Tibial nerve (tissue), 4 donors: ENCODE measurements at regions not wholly inside any gene's neighbourhood (a gene's known extent, or its start where the extent isn't known, plus 50 kb on each side); places are given as distances from the start of the nearest gene placed in this dataset.

Source experiments
- DNase-seq, 2 donors: peaks; one replicate each; pipeline ENCODE4 v3.0.0-alpha.2; 2019; ENCODE audit warnings: low spot score in 2 of 2
- H3K27ac ChIP-seq, 4 donors: fragments of 200-600 bp; sonication (generic) in 3 of 4; one replicate each; pipeline ENCODE4 v1.5.1; 2017 to 2019; ENCODE audit warnings: mild to moderate bottlenecking in 1 of 4
- H3K27me3 ChIP-seq, 2 donors: fragments of 200-600 bp; sonication (generic) in 1 of 2; one replicate each; pipeline versions ENCODE4 v1.5.1 to v1.6.0; 2017 to 2019
- H3K36me3 ChIP-seq, 3 donors: fragments of 200-600 bp; sonication (generic); one replicate each; pipeline ENCODE4 v1.5.1; 2018 to 2019
- H3K4me1 ChIP-seq, 4 donors: fragments of 200-600 bp; sonication (generic) in 3 of 4; one replicate each; pipeline ENCODE4 v1.5.1; 2017 to 2019
- H3K4me3 ChIP-seq, 4 donors: fragments of 200-600 bp; sonication (generic) in 3 of 4; one replicate each; pipeline ENCODE4 v1.5.1; 2017 to 2019; ENCODE audit warnings: mild to moderate bottlenecking in 1 of 4, moderate library complexity in 1 of 4
- H3K9me3 ChIP-seq, 4 donors: fragments of 200-600 bp; sonication (generic) in 3 of 4; one replicate each; pipeline ENCODE4 v1.5.1; 2017 to 2019
- CTCF ChIP-seq, 5 experiments: fragments of 200-600 bp in 3 of 5; fragments of 450-650 bp in 2 of 5; sonication (generic) in 3 of 5; IDR thresholded peaks; one replicate each; pipeline ENCODE4 v1.5.1; 2016 to 2019; ENCODE audit warnings: antibody characterized with exemption in 5 of 5, mild to moderate bottlenecking in 3 of 5, moderate library complexity in 2 of 5
- EP300 ChIP-seq, 2 donors: sonication (generic); formaldehyde crosslinking; IDR thresholded peaks; one replicate each; pipeline ENCODE4 v1.6.1; 2017; ENCODE audit warnings: antibody characterized with exemption in 2 of 2, mild to moderate bottlenecking in 1 of 2
- POLR2A ChIP-seq, 2 donors: fragments of 450-650 bp; IDR thresholded peaks; one replicate each; pipeline ENCODE4 v1.6.1; 2017; ENCODE audit warnings: antibody characterized with exemption in 2 of 2, mild to moderate bottlenecking in 2 of 2, moderate library complexity in 2 of 2
- WGBS, 2 donors: methylation state at CpG; one replicate each; pipeline ENCODE4 v1.1.5; 2018; 5-methylcytosine and 5-hydroxymethylcytosine counted together

GRCh38 chr2:215835231-215835630 is 178.1 kb downstream of the MREG start:
- H3K4me1 ChIP-seq, result peaks cover 0 to 34% (median 3%) of the 10 kb centered on the region in 4 donors
- H3K27me3 ChIP-seq, result no peaks in the 10 kb centered on the region
- no peak for DNase-seq
- WGBS, 2 donors, result 78 to 80% methylated on average over 1 of the region's 1 CpG
- TF ChIP-seq EP300 (IDR thresholded peaks at IDR 0.05) (no peak), POLR2A (IDR thresholded peaks at IDR 0.05) (no peak), CTCF (IDR thresholded peaks at IDR 0.05) (no peak)
- no peaks in the 10 kb centered on the region for H3K36me3 ChIP-seq
- no peak overlapping the region for H3K4me3 ChIP-seq
- H3K9me3 ChIP-seq, result no peaks in the 10 kb centered on the region
- no peak overlapping the region for H3K27ac ChIP-seq

GRCh38 chr2:215833531-215834162 is 179.7 kb downstream of the MREG start:
- peak overlapping the region in 1 of 4 donors; percentile 8 for H3K27ac ChIP-seq
- H3K27me3 ChIP-seq, result no peaks in the 10 kb centered on the region
- H3K4me1 ChIP-seq, result peaks cover 0 to 37% (median 3%) of the 10 kb centered on the region in 4 donors
- 70 to 73% methylated on average over 5 of the region's 5 CpGs for whole genome bisulfite sequencing, 2 donors
- H3K9me3 ChIP-seq, result no peaks in the 10 kb centered on the region
- no peaks in the 10 kb centered on the region for H3K36me3 ChIP-seq
- H3K4me3 ChIP-seq, result no peak overlapping the region
- no peak for DNase-seq
- TF ChIP-seq POLR2A (IDR thresholded peaks at IDR 0.05) (no peak), EP300 (IDR thresholded peaks at IDR 0.05) (peak in 1 of 2 donors; percentile 42)

GRCh38 chr2:215832791-215833190 is 180.6 kb downstream of the MREG start:
- Histone ChIP-seq H3K27me3 (no peaks in the 10 kb centered on the region), H3K4me3 (no peak overlapping the region), H3K36me3 (no peaks in the 10 kb centered on the region), H3K4me1 (peaks cover 0 to 37% (median 3%) of the 10 kb centered on the region in 4 donors), H3K9me3 (no peaks in the 10 kb centered on the region), H3K27ac (no peak overlapping the region)
- WGBS, 2 donors, result 82 to 88% methylated on average over 6 of the region's 6 CpGs
- TF ChIP-seq POLR2A (IDR thresholded peaks at IDR 0.05), result no peak
- TF ChIP-seq EP300 (IDR thresholded peaks at IDR 0.05), result peak in 1 of 2 donors; percentile 42
- DNase-seq, result peak; percentile 24 to 61

GRCh38 chr2:215831296-215831913 is 181.9 kb downstream of the MREG start:
- WGBS, 2 donors, result 48% methylated on average over 5 of the region's 5 CpGs
- Histone ChIP-seq H3K4me1 (peaks cover 0 to 47% (median 5%) of the 10 kb centered on the region in 4 donors), H3K27ac (peak overlapping the region in 1 of 4 donors; percentile 56), H3K4me3 (peak overlapping the region in 1 of 4 donors; percentile 12), H3K27me3 (no peaks in the 10 kb centered on the region), H3K36me3 (no peaks in the 10 kb centered on the region), H3K9me3 (no peaks in the 10 kb centered on the region)
- TF ChIP-seq EP300 (IDR thresholded peaks at IDR 0.05) (no peak), CTCF (IDR thresholded peaks at IDR 0.05) (no peak), POLR2A (IDR thresholded peaks at IDR 0.05) (no peak)
- peak in 1 of 2 donors; percentile 9 for DNase-seq

GRCh38 chr2:215830304-215830703 is 183.0 kb downstream of the MREG start:
- Histone ChIP-seq H3K27me3 (no peaks in the 10 kb centered on the region), H3K9me3 (no peaks in the 10 kb centered on the region), H3K36me3 (no peaks in the 10 kb centered on the region), H3K4me3 (no peak overlapping the region), H3K27ac (peak overlapping the region in 1 of 4 donors; percentile 37), H3K4me1 (peaks cover 0 to 47% (median 5%) of the 10 kb centered on the region in 4 donors)
- peak; percentile 16 to 34 for DNase-seq
- no peak for TF ChIP-seq POLR2A (IDR thresholded peaks at IDR 0.05)
- peak in 1 of 2 donors; percentile 38 for TF ChIP-seq EP300 (IDR thresholded peaks at IDR 0.05)
- 62 to 65% methylated on average over 4 of the region's 4 CpGs for WGBS, 2 donors

GRCh38 chr2:215829261-215829660 is 184.1 kb downstream of the MREG start:
- no peak overlapping the region for H3K27ac ChIP-seq
- no peaks in the 10 kb centered on the region for H3K36me3 ChIP-seq
- 97 to 98% methylated on average over 8 of the region's 8 CpGs for WGBS, 2 donors
- DNase-seq, result no peak
- TF ChIP-seq CTCF (IDR thresholded peaks at IDR 0.05) (no peak), POLR2A (IDR thresholded peaks at IDR 0.05) (no peak), EP300 (IDR thresholded peaks at IDR 0.05) (no peak)
- no peaks in the 10 kb centered on the region for H3K9me3 ChIP-seq
- H3K27me3 ChIP-seq, result no peaks in the 10 kb centered on the region
- peaks cover 0 to 47% (median 5%) of the 10 kb centered on the region in 4 donors for H3K4me1 ChIP-seq
- no peak overlapping the region for H3K4me3 ChIP-seq
